Activated naive CD4-positive, alpha-beta T cell treated with anti-CD3 and anti-CD28 coated beads, Interleukin-2, amount 10 ng/mL, durations not matched to agents 7 days and 5 days (primary cell): ENCODE measurements at regions not wholly inside any gene's neighbourhood (a gene's known extent, or its start where the extent isn't known, plus 50 kb on each side); places are given as distances from the start of the nearest gene placed in this dataset.

Experiments
- CTCF ChIA-PET: fragments of 350-600 bp; sonication (Branson Sonifier 250); formaldehyde crosslinking; loops from one replicate; lab custom pipeline; 2021; ENCODE audit warnings: antibody characterized with exemption; lab: Charles Lee
- DNase-seq: peaks from one replicate; pipeline ENCODE4 v3.0.0-alpha.2; 2020
- H3K27ac Mint-ChIP-seq: one replicate; pipeline ENCODE4 v1.8.0; 2021; ENCODE audit warnings: mild to moderate bottlenecking, moderate library complexity, mixed read lengths
- H3K27me3 Mint-ChIP-seq: one replicate; pipeline ENCODE4 v1.8.0; 2021; ENCODE audit warnings: mild to moderate bottlenecking, mixed read lengths
- H3K36me3 Mint-ChIP-seq: one replicate; pipeline ENCODE4 v1.8.0; 2021; ENCODE audit warnings: mixed read lengths
- H3K4me1 Mint-ChIP-seq: one replicate; pipeline ENCODE4 v1.8.0; 2021; ENCODE audit warnings: mixed read lengths
- H3K4me3 Mint-ChIP-seq: one replicate; pipeline ENCODE4 v1.8.0; 2021; ENCODE audit warnings: mild to moderate bottlenecking, moderate library complexity, mixed read lengths
- H3K9me3 Mint-ChIP-seq: one replicate; pipeline ENCODE4 v1.8.0; 2021; ENCODE audit warnings: mixed read lengths

- Mint-ChIP-seq H3K27ac (no peak overlapping the region), H3K4me3 (no peak overlapping the region), H3K36me3 (peaks cover 24% of the 10 kb centered on the region), H3K9me3 (no peaks in the 10 kb centered on the region), H3K4me1 (peaks cover 7% of the 10 kb centered on the region), H3K27me3 (no peaks in the 10 kb centered on the region)
- CTCF ChIA-PET = no interaction called here
- no peak for DNase-seq
Measured at GRCh38 chr14:89489761-89490437, 72.9 kb upstream of the FOXN3 start.

GRCh38 chr14:89486961-89487360 is 69.9 kb upstream of the FOXN3 start:
- H3K36me3 Mint-ChIP-seq = peaks cover 35% of the 10 kb centered on the region
- peaks cover 7% of the 10 kb centered on the region for H3K4me1 Mint-ChIP-seq
- CTCF ChIA-PET = no interaction called here
- H3K4me3 Mint-ChIP-seq = no peak overlapping the region
- H3K27ac Mint-ChIP-seq = no peak overlapping the region
- no peak for DNase-seq
- H3K27me3 Mint-ChIP-seq = no peaks in the 10 kb centered on the region
- H3K9me3 Mint-ChIP-seq = no peaks in the 10 kb centered on the region

- Mint-ChIP-seq H3K27ac (no peak overlapping the region), H3K4me1 (peaks cover 7% of the 10 kb centered on the region), H3K27me3 (no peaks in the 10 kb centered on the region), H3K9me3 (no peaks in the 10 kb centered on the region), H3K4me3 (no peak overlapping the region), H3K36me3 (peaks cover 37% of the 10 kb centered on the region)
- CTCF ChIA-PET = no interaction called here
- DNase-seq = no peak
Measured at GRCh38 chr14:89486505-89486904, 69.5 kb upstream of the FOXN3 start.

- Mint-ChIP-seq H3K36me3 (peaks cover 38% of the 10 kb centered on the region), H3K9me3 (no peaks in the 10 kb centered on the region), H3K27ac (no peak overlapping the region), H3K27me3 (no peaks in the 10 kb centered on the region), H3K4me3 (no peak overlapping the region), H3K4me1 (peaks cover 7% of the 10 kb centered on the region)
- DNase-seq = no peak
- CTCF ChIA-PET = no interaction called here
Measured at GRCh38 chr14:89485264-89485663, 68.2 kb upstream of the FOXN3 start.

- Mint-ChIP-seq H3K9me3 (no peaks in the 10 kb centered on the region), H3K4me3 (no peak overlapping the region), H3K4me1 (peaks cover 7% of the 10 kb centered on the region), H3K36me3 (peaks cover 40% of the 10 kb centered on the region), H3K27me3 (no peaks in the 10 kb centered on the region), H3K27ac (no peak overlapping the region)
- DNase-seq = no peak
- CTCF ChIA-PET = no interaction called here
Measured at GRCh38 chr14:89484051-89484844, 67.2 kb upstream of the FOXN3 start.

GRCh38 chr14:89481196-89481595 is 64.2 kb upstream of the FOXN3 start:
- CTCF ChIA-PET = no interaction called here
- Mint-ChIP-seq H3K27me3 (no peaks in the 10 kb centered on the region), H3K27ac (no peak overlapping the region), H3K36me3 (peaks cover 47% of the 10 kb centered on the region), H3K4me3 (no peak overlapping the region), H3K9me3 (no peaks in the 10 kb centered on the region), H3K4me1 (peaks cover 7% of the 10 kb centered on the region)
- DNase-seq = no peak

GRCh38 chr14:89480278-89480677 is 63.2 kb upstream of the FOXN3 start:
- Mint-ChIP-seq H3K36me3 (peaks cover 41% of the 10 kb centered on the region), H3K27ac (no peak overlapping the region), H3K9me3 (no peaks in the 10 kb centered on the region), H3K27me3 (no peaks in the 10 kb centered on the region), H3K4me3 (no peak overlapping the region), H3K4me1 (peaks cover 2% of the 10 kb centered on the region)
- CTCF ChIA-PET = no interaction called here
- no peak for DNase-seq

GRCh38 chr14:89479802-89480201 is 62.8 kb upstream of the FOXN3 start:
- H3K27me3 Mint-ChIP-seq = no peaks in the 10 kb centered on the region
- CTCF ChIA-PET = no interaction called here
- no peak overlapping the region for H3K4me3 Mint-ChIP-seq
- no peak overlapping the region for H3K27ac Mint-ChIP-seq
- no peaks in the 10 kb centered on the region for H3K4me1 Mint-ChIP-seq
- H3K36me3 Mint-ChIP-seq = peaks cover 37% of the 10 kb centered on the region
- no peaks in the 10 kb centered on the region for H3K9me3 Mint-ChIP-seq
- no peak for DNase-seq

GRCh38 chr14:89477391-89477790 is 60.4 kb upstream of the FOXN3 start:
- Mint-ChIP-seq H3K4me1 (no peaks in the 10 kb centered on the region), H3K9me3 (no peaks in the 10 kb centered on the region), H3K27ac (peak overlapping the region; percentile 5), H3K27me3 (no peaks in the 10 kb centered on the region), H3K4me3 (no peak overlapping the region), H3K36me3 (peaks cover 38% of the 10 kb centered on the region)
- DNase-seq = no peak
- CTCF ChIA-PET = no interaction called here

- DNase-seq = no peak
- H3K27ac Mint-ChIP-seq = no peak overlapping the region
- no peaks in the 10 kb centered on the region for H3K27me3 Mint-ChIP-seq
- no peaks in the 10 kb centered on the region for H3K4me1 Mint-ChIP-seq
- CTCF ChIA-PET = no interaction called here
- no peaks in the 10 kb centered on the region for H3K9me3 Mint-ChIP-seq
- H3K36me3 Mint-ChIP-seq = peaks cover 37% of the 10 kb centered on the region
- no peak overlapping the region for H3K4me3 Mint-ChIP-seq
Measured at GRCh38 chr14:89476354-89476896, 59.4 kb upstream of the FOXN3 start.

GRCh38 chr14:89474464-89474863 is 57.4 kb upstream of the FOXN3 start:
- Mint-ChIP-seq H3K4me3 (no peak overlapping the region), H3K27me3 (no peaks in the 10 kb centered on the region), H3K9me3 (no peaks in the 10 kb centered on the region), H3K27ac (no peak overlapping the region), H3K4me1 (no peaks in the 10 kb centered on the region), H3K36me3 (peaks cover 39% of the 10 kb centered on the region)
- no peak for DNase-seq
- CTCF ChIA-PET = no interaction called here

- no peak for DNase-seq
- Mint-ChIP-seq H3K9me3 (no peaks in the 10 kb centered on the region), H3K27ac (no peak overlapping the region), H3K4me3 (no peak overlapping the region), H3K27me3 (no peaks in the 10 kb centered on the region), H3K36me3 (peaks cover 35% of the 10 kb centered on the region), H3K4me1 (no peaks in the 10 kb centered on the region)
- CTCF ChIA-PET = no interaction called here
Measured at GRCh38 chr14:89473989-89474388, 57.0 kb upstream of the FOXN3 start.

GRCh38 chr14:89473569-89473968 is 56.5 kb upstream of the FOXN3 start:
- H3K4me3 Mint-ChIP-seq = no peak overlapping the region
- no peaks in the 10 kb centered on the region for H3K9me3 Mint-ChIP-seq
- CTCF ChIA-PET = no interaction called here
- DNase-seq = no peak
- no peak overlapping the region for H3K27ac Mint-ChIP-seq
- no peaks in the 10 kb centered on the region for H3K27me3 Mint-ChIP-seq
- H3K36me3 Mint-ChIP-seq = peaks cover 35% of the 10 kb centered on the region
- peaks cover under 1% of the 10 kb centered on the region for H3K4me1 Mint-ChIP-seq

- Mint-ChIP-seq H3K27ac (no peak overlapping the region), H3K27me3 (no peaks in the 10 kb centered on the region), H3K9me3 (no peaks in the 10 kb centered on the region), H3K36me3 (peaks cover 34% of the 10 kb centered on the region), H3K4me3 (no peak overlapping the region), H3K4me1 (peaks cover 18% of the 10 kb centered on the region)
- no peak for DNase-seq
- CTCF ChIA-PET = interaction anchor here (0.6 kb wide), 1 partner anchor 442 kb away, joined by 3 read pairs; no protein-coding TSS in a partner anchor
Measured at GRCh38 chr14:89470401-89470800, 53.4 kb upstream of the FOXN3 start.
